A549 (cell line): ENCODE measurements at regions not wholly inside any gene's neighbourhood (a gene's known extent, or its start where the extent isn't known, plus 50 kb on each side); places are given as distances from the start of the nearest gene placed in this dataset.

Source experiments
- ATAC-seq, 2 experiments: fragments of 200-7000 bp in 1 of 2; fragments of >200 bp in 1 of 2; cut with Nextera tagmentation in 1 of 2; cut with Tn5 transposase in 1 of 2; 3 replicates each; pipeline versions ENCODE4 v1.8.0 to v1.9.1; 2018 to 2020; ENCODE audit warnings: mild to moderate bottlenecking in 1 of 2, moderate library complexity in 1 of 2
- CTCF ChIA-PET: fragments of 300-600 bp; sonication (Branson Sonifier 250); formaldehyde crosslinking; extraction: SDS; loops from one replicate; lab custom pipeline; 2021; ENCODE audit warnings: antibody characterized with exemption, inconsistent platforms; lab: Yijun Ruan, JAX
- POLR2A ChIA-PET: fragments of 350-600 bp; formaldehyde crosslinking; extraction: SDS; loops from one replicate; lab custom pipeline; 2021; ENCODE audit warnings: antibody characterized with exemption, inconsistent platforms; lab: Yijun Ruan, JAX
- DNase-seq, 2 experiments: peaks; one replicate each; pipeline versions ENCODE4 v3.0.0 to v3.0.0-alpha.2; 2011 to 2016; ENCODE audit warnings: low read depth in 1 of 2, low spot score in 1 of 2
- FAIRE-seq: peaks from 2 replicates; lab custom pipeline; 2011; peaks lifted over from hg19 to GRCh38; lab: Jason Lieb, UNC
- H3K27ac ChIP-seq, 2 experiments: fragments of >200 bp; sonication (Bioruptor Twin); formaldehyde crosslinking; 3 replicates each; pipeline ENCODE4 v1.5.1; 2016 to 2017
- H3K4me1 ChIP-seq: fragments of >200 bp; sonication (Bioruptor Twin); formaldehyde crosslinking; 3 replicates; pipeline ENCODE4 v1.6.1; 2016
- H3K4me2 ChIP-seq: fragments of >200 bp; sonication (Bioruptor Twin); formaldehyde crosslinking; 3 replicates; pipeline ENCODE4 v1.6.1; 2016
- H3K4me3 ChIP-seq: fragments of >200 bp; sonication (Bioruptor Twin); formaldehyde crosslinking; 3 replicates; pipeline ENCODE4 v1.5.1; 2016
- H3K9me3 ChIP-seq: fragments of >200 bp; sonication (Bioruptor Twin); formaldehyde crosslinking; 3 replicates; pipeline ENCODE4 v1.6.1; 2016
- ATOH8 ChIP-seq: fragments of 250-450 bp; sonication (Bioruptor Pico); IDR thresholded peaks from 2 replicates; pipeline ENCODE4 v1.5.0; 2020; ENCODE audit warnings: low read depth, mild to moderate bottlenecking, moderate library complexity
- CBX2 ChIP-seq: fragments of 200-600 bp; sonication (generic); IDR thresholded peaks from 2 replicates; pipeline ENCODE4 v1.6.1; 2016; ENCODE audit warnings: low read depth, mild to moderate bottlenecking, borderline replicate concordance
- CHD2 ChIP-seq: fragments of 150-350 bp; IDR thresholded peaks from 2 replicates; pipeline ENCODE4 v1.6.1; 2014; ENCODE audit warnings: low read length; ENCODE audit not compliant: partially characterized antibody
- CHD4 ChIP-seq: fragments of 200-600 bp; sonication (generic); IDR thresholded peaks from 2 replicates; pipeline ENCODE4 v1.6.1; 2016; ENCODE audit warnings: antibody characterized with exemption, mild to moderate bottlenecking, borderline replicate concordance
- E2F6 ChIP-seq: IDR thresholded peaks from 2 replicates; pipeline ENCODE4 v1.6.1; 2012; ENCODE audit warnings: low read depth, borderline replicate concordance
- EHF ChIP-seq: fragments of 250-450 bp; sonication (Bioruptor Pico); IDR thresholded peaks from 2 replicates; pipeline ENCODE4 v1.5.0; 2020; ENCODE audit warnings: mild to moderate bottlenecking
- EHMT2 ChIP-seq: fragments of 200-600 bp; sonication (generic); IDR thresholded peaks from 2 replicates; pipeline ENCODE4 v1.6.1; 2016; ENCODE audit warnings: antibody characterized with exemption, low read depth, mild to moderate bottlenecking, moderate library complexity
- ELK1 ChIP-seq: fragments of 150-350 bp; IDR thresholded peaks from 2 replicates; pipeline ENCODE4 v1.6.1; 2014; ENCODE audit warnings: low read depth, mild to moderate bottlenecking, low read length
- FOSB ChIP-seq: fragments of 250-450 bp; sonication (Bioruptor Pico); IDR thresholded peaks from 2 replicates; pipeline ENCODE4 v1.5.0; 2020; ENCODE audit warnings: mild to moderate bottlenecking, moderate library complexity
- FOSL2 ChIP-seq, 2 experiments: fragments of 450-650 bp in 1 of 2; fragments of >200 bp in 1 of 2; sonication (Bioruptor Twin) in 1 of 2; formaldehyde crosslinking; IDR thresholded peaks; 2 replicates each; pipeline versions ENCODE4 v1.5.0 to v1.6.1; 2016 to 2020; ENCODE audit warnings: mild to moderate bottlenecking in 1 of 2, moderate library complexity in 1 of 2
- HDAC2 ChIP-seq: fragments of 200-600 bp; sonication (generic); IDR thresholded peaks from 2 replicates; pipeline ENCODE4 v1.6.1; 2016
- HMGXB4 ChIP-seq: fragments of 250-450 bp; sonication (Bioruptor Pico); IDR thresholded peaks from 2 replicates; pipeline ENCODE4 v1.5.0; 2021; ENCODE audit warnings: mild to moderate bottlenecking, moderate library complexity, borderline replicate concordance
- KDM1A ChIP-seq: fragments of 200-600 bp; sonication (generic); IDR thresholded peaks from 2 replicates; pipeline ENCODE4 v1.6.1; 2016; ENCODE audit warnings: low read depth, mild to moderate bottlenecking
- MAZ ChIP-seq: fragments of 150-350 bp; IDR thresholded peaks from 2 replicates; pipeline ENCODE4 v1.6.1; 2014; ENCODE audit warnings: antibody characterized with exemption, low read depth, low read length, borderline replicate concordance
- NPAS2 ChIP-seq: fragments of 250-450 bp; sonication (Bioruptor Pico); IDR thresholded peaks from 2 replicates; pipeline ENCODE4 v1.8.0; 2022; ENCODE audit warnings: mild to moderate bottlenecking, moderate library complexity, borderline replicate concordance
- PBX3 ChIP-seq: IDR thresholded peaks from 2 replicates; pipeline ENCODE4 v1.6.1; 2012
- PHF8 ChIP-seq: fragments of 200-600 bp; sonication (generic); IDR thresholded peaks from 2 replicates; pipeline ENCODE4 v1.6.1; 2016; ENCODE audit warnings: low read depth, mild to moderate bottlenecking, antibody characterized with exemption, moderate library complexity, borderline replicate concordance
- POLR2A ChIP-seq: IDR thresholded peaks from 2 replicates; pipeline ENCODE4 v1.6.1; 2012; ENCODE audit warnings: mild to moderate bottlenecking, low read length
- RARB ChIP-seq: fragments of 250-450 bp; sonication (Bioruptor Pico); IDR thresholded peaks from 2 replicates; pipeline ENCODE4 v1.8.0; 2021; ENCODE audit warnings: mild to moderate bottlenecking, moderate library complexity
- RCOR1 ChIP-seq: fragments of 150-350 bp; IDR thresholded peaks from 2 replicates; pipeline ENCODE4 v1.6.1; 2014; ENCODE audit warnings: antibody characterized with exemption, low read length, low read depth
- RFX5 ChIP-seq: fragments of 450-650 bp; IDR thresholded peaks from 2 replicates; pipeline ENCODE4 v1.7.1; 2014; ENCODE audit warnings: antibody characterized with exemption, mild to moderate bottlenecking, moderate library complexity
- SMC3 ChIP-seq: fragments of >200 bp; sonication (Bioruptor Twin); formaldehyde crosslinking; IDR thresholded peaks from 3 replicates; pipeline ENCODE4 v1.6.1; 2018; ENCODE audit warnings: inconsistent platforms
- TFCP2L1 ChIP-seq: fragments of 250-450 bp; sonication (Bioruptor Pico); IDR thresholded peaks from 2 replicates; pipeline ENCODE4 v1.5.0; 2021; ENCODE audit warnings: mild to moderate bottlenecking
- ZFP36 ChIP-seq: fragments of 450-650 bp; IDR thresholded peaks from 2 replicates; pipeline ENCODE4 v1.6.1; 2014; ENCODE audit warnings: borderline replicate concordance; ENCODE audit not compliant: partially characterized antibody
- ZNF302 ChIP-seq: fragments of 250-450 bp; sonication (Bioruptor Pico); IDR thresholded peaks from 2 replicates; pipeline ENCODE4 v1.9.0; 2021; ENCODE audit warnings: inconsistent platforms, mild to moderate bottlenecking, moderate library complexity
- WGBS: methylation state at CpG from one replicate; pipeline ENCODE4 v1.1.6; 2017; ENCODE audit errors: missing lambda C conversion rate; 5-methylcytosine and 5-hydroxymethylcytosine counted together

GRCh38 chr20:11785885-11786507, 131.7 kb upstream of the BTBD3 start:
- Histone ChIP-seq H3K4me1 (no peaks in the 10 kb centered on the region), H3K27ac (no peak overlapping the region), H3K4me2 (no peak overlapping the region), H3K4me3 (no peak overlapping the region), H3K9me3 (no peaks in the 10 kb centered on the region)
- no peak for FAIRE-seq
- ChIA-PET CTCF (interaction anchor here (1.6 kb wide), 1 partner anchor 127 kb away, joined by 3 read pairs; no protein-coding TSS in a partner anchor), POLR2A (no interaction called here)
- 49% methylated on average over 4 of the region's 4 CpGs for WGBS
- no peak for DNase-seq
- TF ChIP-seq SMC3 (no peak), NPAS2 (CRISPR knock-in tag) (no peak), FOSB (CRISPR knock-in tag) (no peak), RCOR1 (no peak), RARB (CRISPR knock-in tag) (no peak), HDAC2 (no peak), CHD2 (no peak), EHF (CRISPR knock-in tag) (no peak), RFX5 (no peak), MAZ (no peak), ZFP36 (no peak), ATOH8 (no peak), FOSL2 (IDR thresholded peaks at IDR 0.05) (no peak), FOSL2 (CRISPR knock-in tag; IDR thresholded peaks at IDR 0.05) (no peak), EHMT2 (no peak), KDM1A (no peak)
- no peak for ATAC-seq

- Histone ChIP-seq H3K4me3 (no peak overlapping the region), H3K4me1 (no peaks in the 10 kb centered on the region), H3K27ac (no peak overlapping the region), H3K9me3 (no peaks in the 10 kb centered on the region), H3K4me2 (no peak overlapping the region)
- no peak for DNase-seq
- FAIRE-seq, result no peak
- CTCF ChIA-PET, result interaction anchor here (0.6 to 1.3 kb wide), 3 partner anchors 8 to 951 kb away, joined by 3 to 6 read pairs (median 4); no protein-coding TSS in a partner anchor
- WGBS, result 32% methylated on average over 1 of the region's 1 CpG
- POLR2A ChIA-PET, result no interaction called here
- TF ChIP-seq ZNF302 (no peak), EHF (CRISPR knock-in tag) (no peak), HDAC2 (no peak), CHD4 (no peak), POLR2A (no peak), TFCP2L1 (CRISPR knock-in tag) (no peak), E2F6 (no peak), ELK1 (no peak), CBX2 (no peak), HMGXB4 (CRISPR knock-in tag) (no peak), PHF8 (no peak), KDM1A (no peak), PBX3 (no peak)
- no peak for ATAC-seq
These were observed 127.6 kb upstream of the BTBD3 start for GRCh38 chr20:11790046-11790445.
